ENCODE measurements at regions not wholly inside any gene's neighbourhood (a gene's known extent, or its start where the extent isn't known, plus 50 kb on each side); places are given as distances from the start of the nearest gene placed in this dataset.
"Not testable (repeated sequence)": the region's sequence is repeated elsewhere in the genome, so short reads cannot be mapped to it uniquely, and the experiment has no call there.

GRCh38 chr5:2894316-2894715, 142.8 kb upstream of the IRX2 start:
- DNase-seq (ENCODE audit: low spot score) = no peak

DNA sequence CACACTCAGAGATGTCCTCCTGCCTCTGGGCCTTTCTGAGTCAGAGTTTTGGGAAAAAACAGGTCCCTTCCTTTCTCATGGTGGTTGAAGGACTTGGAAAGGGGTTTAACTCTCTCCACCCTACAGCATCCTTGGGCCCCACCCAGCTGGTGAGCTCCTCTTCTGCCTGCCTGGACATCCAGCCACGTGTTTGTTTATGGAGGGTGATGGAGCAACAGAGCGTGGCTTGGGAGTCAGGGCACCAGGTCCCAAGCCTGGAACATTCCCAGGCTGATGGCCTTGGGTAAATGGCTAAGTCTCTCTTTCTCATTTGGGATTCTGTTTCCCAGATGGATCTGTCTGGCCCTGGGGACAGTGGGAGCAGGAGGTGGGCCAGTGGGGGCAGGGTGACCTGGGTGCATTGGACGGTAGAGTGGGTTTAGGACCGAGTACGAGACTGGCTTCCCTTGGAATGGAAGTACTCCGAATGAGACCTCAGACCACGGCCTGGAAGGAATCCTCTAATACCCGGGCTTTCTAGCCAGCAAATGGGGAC, 141.1 kb upstream of the IRX2 start:
- DNase-seq (ENCODE audit: low spot score) = no peak

- no peak for DNase-seq (ENCODE audit: low spot score)
Observed at GRCh38 chr5:2891781-2892180, 140.3 kb upstream of the IRX2 start.

GRCh38 chr5:2890011-2890410, 138.5 kb upstream of the IRX2 start:
- no peak for DNase-seq (ENCODE audit: low spot score)

DNA sequence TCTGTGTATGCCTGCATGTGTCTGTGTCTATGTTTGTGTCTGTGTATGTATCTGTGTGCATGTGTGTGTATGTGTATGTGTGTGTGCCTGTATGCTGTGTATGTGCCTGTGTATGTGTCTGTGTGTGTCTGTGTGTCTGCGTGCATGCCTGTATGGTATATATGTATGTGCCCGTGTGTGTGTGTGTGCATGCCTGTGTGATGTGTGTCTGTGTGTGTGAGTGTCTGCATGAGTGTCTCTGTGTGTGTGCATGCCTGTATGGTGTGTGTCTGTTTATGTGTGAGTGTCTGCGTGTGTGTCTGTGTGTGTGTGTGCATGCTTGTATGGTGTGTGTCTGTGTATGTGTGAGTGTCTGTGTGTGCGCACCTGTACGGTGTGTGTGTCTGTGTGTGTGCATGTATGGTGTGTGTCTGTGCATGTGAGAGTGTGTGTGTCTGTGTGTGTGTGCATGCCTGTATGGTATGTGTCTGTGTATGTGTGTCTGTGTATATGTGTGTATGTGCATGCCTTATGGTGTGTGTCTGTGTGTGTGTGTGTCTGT, 137.1 kb upstream of the IRX2 start:
- no peak for DNase-seq (ENCODE audit: low spot score)

DNA sequence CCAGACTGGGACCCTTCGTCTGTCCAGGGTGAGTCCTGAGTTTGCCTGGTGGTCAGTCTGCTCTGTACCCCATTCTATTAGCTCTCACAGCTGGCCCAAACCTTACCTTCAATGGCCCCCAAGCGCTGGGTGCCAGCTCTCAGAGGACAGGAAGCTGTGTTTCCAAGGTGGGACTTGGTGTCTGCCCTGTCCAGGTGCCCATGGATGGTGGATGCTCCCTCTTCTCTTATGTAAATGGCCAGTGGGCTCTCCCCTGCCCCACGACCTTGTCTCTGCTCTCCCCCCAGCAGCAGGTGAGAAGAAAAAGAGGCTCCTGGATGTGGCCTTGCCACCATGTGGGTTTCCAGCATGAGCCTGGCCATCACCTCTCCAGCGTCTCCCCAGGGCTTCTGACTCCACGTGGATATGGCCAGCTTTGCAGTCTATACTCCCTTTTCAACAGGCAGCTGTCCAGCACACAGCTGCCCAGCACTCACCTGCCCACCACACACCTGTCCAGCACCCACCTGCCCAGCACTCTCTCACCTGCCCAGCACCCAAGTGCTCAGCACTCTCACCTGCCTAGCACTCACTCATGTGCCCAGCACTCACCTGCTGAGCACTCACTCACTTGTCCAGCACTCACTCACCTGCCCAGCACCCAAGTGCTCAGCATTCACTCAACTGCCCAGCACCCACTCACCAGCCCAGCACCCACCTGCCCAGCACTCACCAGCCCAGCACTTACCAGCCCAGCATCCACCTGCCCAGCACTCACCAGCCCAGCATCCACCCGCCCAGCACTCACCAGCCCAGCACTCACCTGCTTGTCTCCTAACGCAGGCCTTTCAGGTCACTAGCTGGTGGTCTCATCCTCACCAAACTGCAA, 136.2 kb upstream of the IRX2 start:
- no peak for DNase-seq (ENCODE audit: low spot score)

- DNase-seq (ENCODE audit: low spot score) = no peak
Observed at GRCh38 chr5:2886531-2886930, 135.1 kb upstream of the IRX2 start.

GRCh38 chr5:2883771-2884170, 132.3 kb upstream of the IRX2 start:
- DNase-seq (ENCODE audit: low spot score) = no peak

- no peak for DNase-seq (ENCODE audit: low spot score)
Observed at GRCh38 chr5:2879701-2880100, 128.2 kb upstream of the IRX2 start.

GRCh38 chr5:2877522-2877921, 126.0 kb upstream of the IRX2 start:
- DNase-seq (ENCODE audit: low spot score) = no peak

DNA sequence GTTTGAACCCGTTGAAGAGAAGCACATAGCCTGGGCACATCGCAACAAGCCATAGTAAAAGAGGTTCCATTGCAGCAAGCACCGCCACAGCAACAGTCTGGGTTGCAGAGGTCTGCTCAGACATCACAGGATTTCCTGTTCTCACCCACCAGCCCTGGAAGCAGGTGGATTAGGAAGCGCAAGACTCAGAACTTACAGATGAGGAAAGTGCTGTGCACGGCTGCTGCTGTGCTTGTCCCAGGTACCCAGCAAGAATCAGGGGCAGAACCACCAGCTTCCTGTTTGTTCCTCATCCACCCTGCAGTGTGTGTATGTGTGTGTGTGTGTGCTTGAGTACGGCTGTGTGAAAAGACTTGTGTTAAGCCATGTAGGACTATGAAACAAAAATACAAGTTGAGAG, 124.7 kb upstream of the IRX2 start:
- no peak for DNase-seq (ENCODE audit: low spot score)

- no peak for DNase-seq (ENCODE audit: low spot score)
Observed at GRCh38 chr5:2874099-2874498, 122.6 kb upstream of the IRX2 start.

- no peak for DNase-seq (ENCODE audit: low spot score)
Observed at GRCh38 chr5:2872676-2873075, 121.2 kb upstream of the IRX2 start.

DNA sequence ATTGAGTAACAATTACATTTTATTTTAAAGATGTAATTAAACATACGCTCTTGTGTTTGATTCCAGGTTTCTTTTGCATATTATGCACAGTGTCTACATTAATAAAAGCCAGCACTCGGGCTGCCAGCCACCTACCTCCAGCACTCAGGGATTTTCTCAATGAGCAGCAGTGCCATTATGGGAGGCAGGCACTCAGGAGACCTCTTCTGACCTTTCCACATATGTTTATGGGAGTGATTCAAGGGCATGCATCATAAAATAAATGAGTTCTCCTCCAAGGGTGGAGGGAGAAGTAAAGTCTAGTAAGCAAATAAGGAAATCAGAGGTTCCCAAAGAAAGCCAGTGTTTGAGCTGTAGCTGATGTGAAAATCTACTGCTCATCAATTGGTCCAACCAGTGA, 119.8 kb upstream of the IRX2 start:
- DNase-seq (ENCODE audit: low spot score) = no peak

- no peak for DNase-seq (ENCODE audit: low spot score)
Observed at GRCh38 chr5:2869471-2869870, 118.0 kb upstream of the IRX2 start.

DNA sequence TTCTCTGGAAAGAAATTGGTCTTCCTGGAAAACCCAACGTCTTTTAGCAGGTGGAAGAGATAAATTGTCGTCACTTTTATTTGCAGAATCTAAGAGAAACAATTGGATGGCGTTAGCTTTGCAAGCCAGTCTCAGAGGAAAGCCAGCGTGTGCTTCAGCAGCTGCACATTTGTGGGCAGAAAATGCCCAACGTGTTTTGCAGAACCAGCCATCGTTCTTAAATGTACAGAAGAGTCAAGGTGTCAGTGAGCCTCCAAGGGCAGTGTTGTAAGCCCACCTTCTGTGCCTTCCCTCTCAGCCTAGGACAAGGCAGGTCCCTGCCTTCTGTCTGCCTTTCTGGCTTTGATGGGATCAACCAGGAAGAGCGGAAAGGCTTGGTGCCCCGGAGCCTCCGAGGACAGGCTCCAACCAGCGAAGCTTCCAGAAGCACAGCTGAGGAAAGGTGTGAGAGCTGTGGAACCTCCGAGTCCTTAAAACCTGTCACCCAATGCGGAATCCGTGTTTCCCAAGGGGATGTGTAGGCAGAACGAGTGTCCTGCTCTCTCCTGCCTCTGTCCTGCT, 116.0 kb upstream of the IRX2 start:
- no peak for DNase-seq (ENCODE audit: low spot score)

DNA sequence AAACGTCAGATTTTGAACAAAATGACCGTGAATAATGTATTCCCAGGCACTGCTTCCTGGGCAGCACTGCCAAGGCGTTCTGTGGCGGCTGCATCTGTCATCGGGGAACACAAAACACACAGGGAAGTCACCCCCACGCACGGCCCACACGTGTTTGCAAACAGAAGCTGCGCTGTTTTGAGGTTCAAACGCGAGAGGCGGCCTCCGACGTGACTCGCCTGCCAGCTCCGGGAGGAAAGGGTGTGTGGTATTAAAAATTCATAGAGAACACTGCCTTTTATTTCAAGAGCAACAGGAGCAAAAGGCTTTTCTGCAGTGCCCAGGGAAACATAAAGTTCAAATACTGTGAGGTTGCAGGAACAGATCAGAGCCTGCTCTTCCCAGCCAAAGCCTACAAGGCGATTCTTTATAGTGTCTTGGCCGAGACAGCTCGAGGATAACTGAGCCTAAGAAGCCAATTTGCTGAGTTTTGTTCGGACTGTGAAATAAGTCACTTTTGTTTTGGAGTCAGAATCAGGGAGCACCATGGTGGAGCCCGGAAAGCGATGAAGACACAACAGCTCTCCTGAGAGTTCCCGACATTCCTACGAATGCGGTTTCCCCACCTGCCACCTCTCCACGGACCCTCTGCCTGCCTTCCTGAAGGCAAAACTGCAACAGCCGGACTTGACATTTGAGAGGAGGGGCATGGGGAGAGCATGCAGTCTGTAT, 115.3 kb upstream of the IRX2 start:
- DNase-seq (ENCODE audit: low spot score) = no peak

- no peak for DNase-seq (ENCODE audit: low spot score)
Observed at GRCh38 chr5:2865856-2866255, 114.4 kb upstream of the IRX2 start.

GRCh38 chr5:2864515-2865105, 113.1 kb upstream of the IRX2 start:
- DNase-seq (ENCODE audit: low spot score) = no peak

DNA sequence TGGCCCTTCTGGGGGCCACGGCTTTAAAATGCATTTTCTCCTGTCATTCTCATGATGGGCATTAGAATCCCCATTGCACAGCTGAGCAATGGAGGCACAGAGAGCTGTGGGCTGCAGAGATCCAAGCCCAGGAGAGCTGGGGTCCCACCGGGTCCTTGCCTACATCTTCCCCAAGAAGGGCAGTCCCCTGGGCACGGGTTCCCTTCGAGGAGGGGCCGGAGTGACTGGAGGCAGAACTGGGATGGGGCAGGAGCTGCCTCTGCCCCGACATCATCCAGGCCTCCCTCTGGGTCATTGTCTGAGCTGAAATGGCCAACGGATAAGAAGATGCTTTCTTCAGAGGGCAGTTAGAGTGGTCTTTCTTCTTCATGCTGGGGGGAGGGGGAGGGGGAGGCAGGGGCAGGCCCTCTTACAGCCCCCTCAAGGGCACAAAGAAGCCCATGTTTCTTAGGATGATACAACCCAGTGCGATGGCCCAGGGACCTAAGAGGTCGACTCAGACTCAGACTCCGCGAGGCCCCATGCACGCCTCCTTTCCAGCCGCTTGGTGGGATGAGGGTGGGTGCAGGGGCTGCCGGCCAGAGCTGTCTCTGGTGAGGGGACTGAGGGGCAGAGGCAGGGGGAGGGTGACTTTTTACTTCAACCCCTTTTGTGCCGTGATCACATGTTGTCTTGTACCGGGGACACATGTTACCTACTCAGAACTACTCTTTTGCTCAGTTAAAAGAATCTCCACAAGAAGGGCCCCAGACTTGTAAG, 112.4 kb upstream of the IRX2 start:
- no peak for DNase-seq (ENCODE audit: low spot score)

GRCh38 chr5:2863133-2863532, 111.7 kb upstream of the IRX2 start:
- DNase-seq (ENCODE audit: low spot score) = no peak

DNA sequence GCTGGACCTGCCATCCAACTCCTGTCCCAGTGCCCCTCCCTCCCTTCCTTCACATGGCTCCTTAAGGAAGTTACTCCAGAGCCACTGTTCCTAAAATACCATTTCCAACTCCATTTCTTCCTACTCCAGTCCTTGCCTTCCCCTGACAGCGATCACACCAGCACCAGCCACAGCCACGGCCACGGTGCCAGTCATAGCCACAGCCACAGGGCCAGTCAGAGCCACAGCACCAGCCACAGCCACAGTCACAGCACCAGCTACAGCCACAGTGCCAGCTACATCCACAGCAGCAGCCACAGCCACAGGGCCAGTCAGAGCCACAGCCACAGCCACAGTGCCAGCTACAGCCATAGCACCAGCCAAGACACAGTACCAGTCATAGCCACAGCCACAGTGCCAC, 110.7 kb upstream of the IRX2 start:
- DNase-seq (ENCODE audit: low spot score) = not testable (repeated sequence)

Measured in GM03348 (cell line).